Activated gamma-delta T cell (primary cell): ENCODE measurements at regions not wholly inside any gene's neighbourhood (a gene's known extent, or its start where the extent isn't known, plus 50 kb on each side); places are given as distances from the start of the nearest gene placed in this dataset.
"Not testable (repeated sequence)": the region's sequence is repeated elsewhere in the genome, so short reads cannot be mapped to it uniquely, and the experiment has no call there.

Experiments used
- DNase-seq: peaks from one replicate; lab custom pipeline; 2025; lab: John Stamatoyannopoulos, UW

DNA sequence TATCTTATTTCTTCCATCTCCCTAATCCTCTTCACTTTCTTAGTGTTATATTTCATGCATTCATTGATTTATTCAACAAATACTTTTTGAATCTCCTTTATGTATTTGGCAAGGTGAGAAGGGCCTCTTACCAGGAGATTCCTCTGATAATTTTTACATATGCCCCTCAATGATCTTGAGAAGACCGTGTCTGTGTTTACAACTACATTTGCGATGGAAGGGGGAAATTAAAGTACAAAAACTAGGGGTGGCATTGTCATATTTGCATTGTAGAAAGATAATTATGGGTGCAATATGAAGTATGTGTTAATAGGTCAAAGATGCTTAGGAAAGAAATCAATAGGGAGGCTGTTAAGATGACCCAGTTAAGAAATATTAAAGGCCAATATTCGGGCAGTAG lies 1108.4 kb upstream of the MIR17HG start:
- no peak for DNase-seq

- DNase-seq: no peak
These were observed 1101.5 kb upstream of the MIR17HG start for GRCh38 chr13:90246005-90246404.

DNA sequence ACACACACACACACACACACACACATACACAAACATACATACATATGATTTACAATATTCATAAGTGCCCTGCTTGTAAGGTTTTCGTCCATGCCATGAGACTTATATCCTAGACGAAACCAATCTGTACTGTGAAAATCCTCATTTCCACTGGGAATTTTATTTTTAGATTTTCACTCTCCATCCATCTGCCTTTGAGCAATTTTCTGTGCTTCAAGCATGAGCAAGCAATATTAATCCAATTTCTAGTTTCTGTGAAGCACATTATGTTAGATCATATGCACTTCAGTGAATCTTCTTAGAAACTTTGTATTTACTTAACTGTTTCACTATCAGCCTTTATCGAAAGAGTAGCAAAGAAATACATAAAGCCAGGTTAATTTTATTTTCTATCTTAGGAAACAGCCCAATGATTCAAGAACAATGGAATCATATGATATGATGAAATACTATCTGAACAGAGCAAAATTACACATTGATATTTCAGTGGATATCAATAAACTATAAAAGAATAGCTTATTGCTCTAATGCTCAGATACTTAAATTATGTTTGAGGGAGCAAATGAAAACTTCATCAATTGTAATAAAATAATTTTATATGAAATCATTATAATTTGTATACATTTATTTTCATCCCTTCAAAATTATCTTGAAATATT lies 1100.7 kb upstream of the MIR17HG start:
- no peak for DNase-seq

DNA sequence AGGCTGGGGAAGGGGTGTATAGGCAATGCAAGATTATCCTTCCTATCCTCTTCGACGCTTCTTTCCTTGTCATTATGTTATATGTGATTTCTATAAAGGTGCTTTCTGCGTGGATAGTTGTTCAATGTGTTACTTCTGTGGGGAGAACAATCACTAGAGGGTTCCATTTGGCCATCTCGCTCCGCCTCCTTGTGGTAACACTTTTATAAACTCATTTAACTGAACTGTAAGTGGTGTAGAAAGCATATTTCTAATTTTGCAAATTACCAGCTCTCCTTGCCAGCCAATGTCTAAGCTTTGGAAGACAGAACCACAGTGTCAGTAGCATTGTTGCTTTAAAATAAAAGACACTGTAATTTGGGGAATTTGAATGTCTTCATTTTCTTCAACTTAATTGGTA lies 1093.7 kb upstream of the MIR17HG start:
- DNase-seq: no peak

DNA sequence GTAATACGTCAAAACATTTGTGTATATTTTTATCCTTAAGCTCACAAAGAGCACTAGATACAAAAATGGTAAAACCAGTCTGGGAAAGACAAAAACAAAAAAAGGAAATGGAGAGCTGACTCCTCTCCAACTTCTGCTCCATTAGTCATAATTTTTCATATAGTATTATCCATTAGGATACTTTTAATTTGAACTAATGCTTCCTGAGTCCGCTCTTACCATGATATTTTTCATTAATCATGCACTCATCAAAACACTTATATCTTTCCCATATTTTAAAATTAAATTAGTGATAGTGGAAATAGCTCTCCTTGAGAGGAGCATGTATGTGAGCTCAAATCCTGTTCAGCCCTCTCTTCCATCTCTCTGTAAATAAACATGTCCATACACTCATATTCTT lies 1093.0 kb upstream of the MIR17HG start:
- DNase-seq: no peak

DNA sequence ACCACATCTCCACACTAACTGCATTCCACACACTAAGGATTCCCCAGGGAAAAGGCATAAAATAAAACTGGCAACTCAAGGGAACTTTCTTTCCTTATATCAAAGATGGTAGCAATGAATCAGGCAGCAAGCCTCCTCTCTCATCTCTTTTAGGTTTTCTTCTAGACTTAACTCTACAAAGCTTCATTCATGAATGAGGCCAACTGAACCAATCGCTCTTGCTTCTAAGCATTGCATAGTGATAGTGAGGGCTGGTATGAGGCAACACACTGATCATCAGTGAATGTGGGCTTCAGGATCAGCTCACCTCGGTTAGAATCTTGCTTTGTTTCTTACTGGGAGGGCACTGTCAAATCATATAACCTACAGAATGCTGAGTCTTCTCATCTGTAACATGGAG lies 1090.7 kb upstream of the MIR17HG start:
- DNase-seq: no peak

- no peak for DNase-seq
These were observed 1089.4 kb upstream of the MIR17HG start for GRCh38 chr13:90258129-90258528.

DNA sequence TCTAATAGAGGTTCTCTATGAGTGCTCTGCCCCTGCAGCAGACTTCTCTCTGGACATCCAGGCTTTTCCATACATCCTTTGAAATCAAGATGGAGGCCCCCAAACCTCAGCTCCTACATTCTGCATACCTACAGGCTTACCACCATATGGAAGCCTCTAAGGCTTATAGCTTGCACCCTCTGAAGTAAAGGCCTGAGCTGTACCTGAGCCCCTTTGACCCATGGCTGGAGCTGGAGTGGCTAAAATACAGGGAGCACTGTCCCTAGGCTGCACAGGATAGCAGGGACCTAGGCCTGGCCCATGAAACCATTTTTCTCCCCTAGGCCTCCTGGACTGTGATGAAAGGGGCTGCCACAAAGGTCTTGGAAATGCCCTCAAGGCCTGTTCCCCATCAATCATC lies 1086.1 kb upstream of the MIR17HG start:
- no peak for DNase-seq

DNA sequence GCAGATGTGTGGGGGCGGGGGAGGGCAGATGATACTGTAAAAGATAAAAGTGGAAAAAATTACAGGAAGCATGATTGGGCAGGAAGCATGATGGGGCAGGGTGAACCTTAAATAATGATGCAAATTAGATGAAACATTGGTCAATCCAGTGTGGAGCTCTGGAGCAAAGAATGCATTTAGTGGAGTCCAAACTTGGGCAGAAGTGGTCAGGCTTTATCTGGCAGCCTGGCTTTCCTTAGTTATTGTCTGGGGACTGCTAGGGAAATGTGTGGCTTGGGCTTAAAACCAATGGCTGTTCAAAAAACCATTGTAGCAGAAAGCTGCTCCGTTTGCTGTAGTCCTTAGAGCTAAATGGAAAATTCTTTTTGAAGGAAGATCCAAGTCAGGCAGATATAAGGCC lies 1077.3 kb upstream of the MIR17HG start:
- no peak for DNase-seq

DNA sequence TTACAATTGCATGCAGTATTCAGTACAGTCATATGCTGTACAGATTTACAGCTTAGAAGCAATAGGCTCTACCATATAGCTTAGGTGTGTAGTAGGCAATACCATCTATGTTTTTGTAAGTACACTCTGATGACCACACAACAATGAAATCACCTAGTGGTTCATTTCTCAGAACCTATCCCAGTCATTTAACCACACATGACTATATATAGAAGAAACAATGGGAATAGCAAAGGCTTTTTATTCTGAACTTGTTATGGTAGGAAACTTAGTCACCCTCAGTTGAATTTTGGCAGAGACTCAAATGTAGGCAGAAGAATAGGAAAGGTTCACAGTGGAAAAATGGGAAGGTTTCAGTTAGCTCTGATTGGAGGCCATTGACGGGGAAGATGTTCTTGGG lies 1075.1 kb upstream of the MIR17HG start:
- DNase-seq: no peak

DNA sequence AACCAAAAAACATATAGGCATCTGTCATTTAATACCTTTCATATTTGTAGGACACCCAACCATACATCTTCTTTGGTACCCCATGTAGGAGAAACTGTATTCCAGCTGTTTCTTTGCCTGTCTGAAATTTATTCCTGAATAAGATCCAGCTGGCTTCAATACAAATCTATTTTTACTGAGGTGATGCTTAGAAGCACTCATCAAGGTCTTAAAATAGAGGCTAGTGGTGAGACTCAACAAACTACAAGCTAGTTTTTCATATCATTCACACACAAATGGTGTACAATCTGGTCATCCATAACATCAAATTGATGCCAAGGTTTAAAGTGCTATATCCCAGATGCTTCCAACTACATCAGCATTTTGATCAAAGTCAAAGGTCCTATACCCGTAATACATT lies 1071.3 kb upstream of the MIR17HG start:
- DNase-seq: no peak

DNA sequence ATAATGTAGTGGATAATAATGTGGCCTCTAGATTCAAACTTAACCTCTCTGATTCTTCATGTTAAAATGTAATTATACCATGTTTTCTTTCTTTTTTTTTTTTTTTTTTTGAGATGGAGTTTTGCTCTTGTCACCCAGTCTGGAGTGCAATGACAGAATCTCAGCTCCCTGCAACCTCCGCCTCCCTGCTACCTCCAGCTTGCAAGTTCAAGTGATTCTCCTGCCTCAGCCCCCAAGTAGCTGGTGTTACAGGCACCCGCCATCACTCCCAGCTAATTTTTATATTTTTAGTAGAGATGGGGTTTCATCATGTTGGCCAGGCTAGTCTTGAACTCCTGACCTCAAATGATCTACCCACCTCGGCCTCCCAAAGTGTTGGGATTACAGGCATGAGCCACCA lies 1069.3 kb upstream of the MIR17HG start:
- not testable (repeated sequence) for DNase-seq

DNA sequence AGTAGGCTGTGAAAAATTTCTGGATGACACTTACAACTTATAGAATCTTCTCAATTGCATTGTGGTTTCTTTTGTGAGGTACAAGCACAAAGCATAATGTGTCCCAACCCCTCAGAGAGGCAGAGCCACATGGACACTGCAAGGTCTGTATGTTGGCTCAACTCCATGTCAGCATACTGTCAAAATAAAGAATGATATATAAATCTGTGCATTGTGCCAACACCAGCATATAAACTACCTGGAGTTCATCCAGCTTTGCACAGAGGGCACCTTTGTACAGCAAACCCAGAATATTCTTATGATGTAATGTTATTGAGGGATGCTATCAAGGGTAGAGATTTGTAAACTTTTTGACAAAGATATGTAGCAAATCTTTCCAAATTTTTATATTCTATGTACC lies 1065.8 kb upstream of the MIR17HG start:
- DNase-seq: no peak

DNA sequence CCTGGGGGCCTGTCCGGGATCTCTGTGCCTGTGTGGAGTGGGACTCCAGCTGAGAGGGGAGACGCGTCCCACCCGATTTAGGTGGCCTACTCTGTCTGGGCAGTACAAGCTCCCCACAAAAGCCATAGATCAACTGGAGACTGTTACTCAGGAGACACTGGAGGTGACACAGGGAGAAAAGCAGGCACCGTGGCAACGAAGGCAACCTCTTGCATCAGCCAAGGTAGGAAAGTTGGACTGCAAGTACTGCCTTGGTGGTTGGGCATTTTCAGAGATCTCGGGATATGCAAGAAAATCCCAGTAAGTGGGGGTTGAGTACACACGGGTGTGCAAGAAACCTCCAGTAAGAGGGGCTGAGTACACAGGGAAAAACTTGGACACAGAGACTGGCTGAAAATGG lies 1060.0 kb upstream of the MIR17HG start:
- DNase-seq: no peak

- DNase-seq: no peak
These were observed 1053.6 kb upstream of the MIR17HG start for GRCh38 chr13:90293793-90294361.

DNA sequence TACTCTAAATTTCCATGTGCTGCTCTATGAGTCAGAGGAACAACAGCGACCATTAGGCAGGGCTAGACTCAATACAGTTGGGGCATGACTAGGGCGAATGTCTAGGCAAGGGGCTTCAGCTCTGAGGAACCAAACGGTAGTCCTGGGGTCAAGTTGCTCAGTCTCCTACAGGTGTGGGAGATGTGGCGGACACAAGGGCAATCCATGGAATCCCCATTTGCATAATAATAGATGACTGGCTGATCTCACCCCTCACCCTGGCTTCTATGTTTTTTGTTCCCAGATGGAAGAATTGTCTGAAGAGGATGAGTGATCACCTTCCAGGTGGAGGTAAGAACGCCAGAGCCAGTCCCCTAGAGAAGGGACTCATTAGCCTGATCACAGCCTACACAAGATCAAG lies 1048.2 kb upstream of the MIR17HG start:
- DNase-seq: no peak

DNA sequence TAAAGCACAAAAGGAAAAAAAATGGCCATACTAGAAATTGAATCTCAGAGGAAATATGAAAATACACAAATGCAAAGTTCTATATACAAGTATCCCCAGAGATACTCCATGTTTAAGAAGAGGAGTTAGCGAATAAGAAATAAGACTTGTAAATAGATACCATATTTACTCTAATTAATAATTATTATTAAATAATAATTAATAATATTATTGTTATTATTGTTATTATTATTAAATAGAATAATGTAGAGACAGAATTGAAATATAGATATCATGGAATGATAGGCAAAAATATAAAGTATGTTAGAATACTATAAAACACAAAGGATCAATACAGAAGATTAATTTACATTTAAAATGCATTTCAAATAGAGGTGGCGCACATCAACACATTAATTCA lies 1047.5 kb upstream of the MIR17HG start:
- no peak for DNase-seq

DNA sequence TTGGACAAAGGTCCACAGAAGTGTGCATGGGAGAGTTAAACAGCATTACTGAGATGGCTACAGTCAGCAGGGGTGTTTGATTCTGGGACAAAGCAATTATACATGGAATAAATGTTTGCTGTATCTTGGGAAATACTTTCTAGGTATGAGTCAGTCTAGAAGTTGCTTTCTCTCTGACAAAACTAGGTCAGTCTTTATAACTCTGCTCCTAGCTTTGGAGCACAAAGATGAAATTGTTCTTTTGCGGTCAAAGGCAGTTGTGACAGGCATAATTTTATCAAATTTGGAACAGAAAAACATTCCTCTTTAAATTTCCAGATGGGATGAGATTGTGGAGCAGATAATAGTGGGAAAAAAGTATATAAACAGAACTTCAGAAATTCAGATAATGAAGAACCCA lies 1045.4 kb upstream of the MIR17HG start:
- no peak for DNase-seq

DNA sequence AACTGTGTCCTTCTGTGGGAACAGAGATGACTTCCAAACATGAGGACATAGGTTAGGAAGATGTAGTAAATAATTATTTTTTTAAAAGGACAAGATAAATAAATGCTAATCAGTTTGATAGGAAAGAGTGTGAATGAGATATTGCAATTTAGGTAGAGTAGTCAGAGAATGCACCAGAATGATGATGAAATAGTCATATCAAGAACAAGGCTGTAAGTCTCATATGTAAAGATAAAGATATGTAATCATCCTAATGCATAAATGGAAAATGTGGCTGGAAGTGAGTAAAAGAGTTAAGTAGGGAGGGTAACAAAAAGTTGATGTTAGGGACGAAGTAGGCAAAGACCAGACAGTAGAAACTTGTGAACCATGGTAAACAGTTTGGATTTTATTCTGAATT lies 1041.7 kb upstream of the MIR17HG start:
- DNase-seq: no peak

- DNase-seq: no peak
These were observed 1040.4 kb upstream of the MIR17HG start for GRCh38 chr13:90307136-90307535.

DNA sequence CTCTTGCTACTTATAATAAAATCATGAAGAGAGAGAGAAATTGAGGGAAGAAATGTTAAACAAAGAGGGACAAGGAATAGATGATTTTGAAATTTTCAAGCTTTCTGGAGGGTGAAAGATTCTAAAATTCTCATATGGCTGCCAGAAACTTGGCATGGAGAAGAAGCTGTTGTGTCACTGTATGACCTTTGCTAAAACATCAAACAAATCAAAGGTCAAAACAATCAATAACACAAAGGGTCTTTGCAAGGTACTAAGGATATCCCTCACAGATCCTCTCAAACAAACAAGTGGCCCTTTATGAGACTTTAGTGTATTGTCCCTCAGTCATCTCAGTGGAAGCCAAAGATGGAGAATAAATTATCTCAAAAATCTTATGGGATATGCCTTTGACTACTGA lies 1039.2 kb upstream of the MIR17HG start:
- no peak for DNase-seq

DNA sequence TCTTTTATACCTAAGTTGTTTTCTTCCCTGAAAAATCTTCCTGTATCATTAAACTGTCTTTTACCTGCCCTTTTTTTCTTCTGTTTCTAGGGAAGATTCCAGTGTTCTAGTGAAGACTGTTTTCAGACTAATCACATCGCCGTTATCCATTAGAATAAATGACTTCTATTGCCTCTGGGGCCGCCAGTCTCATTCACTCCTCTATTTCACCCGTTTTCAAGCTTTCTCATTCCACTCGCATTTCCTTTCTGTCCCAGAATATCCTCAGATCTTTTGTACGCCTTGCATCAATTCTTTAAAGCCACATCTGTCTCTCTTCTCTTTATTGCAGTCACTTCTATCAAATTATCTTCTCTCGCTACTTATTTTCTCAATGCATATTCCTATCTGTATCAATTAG lies 1035.6 kb upstream of the MIR17HG start:
- DNase-seq: no peak

- no peak for DNase-seq
These were observed 1032.4 kb upstream of the MIR17HG start for GRCh38 chr13:90315061-90315460.

DNA sequence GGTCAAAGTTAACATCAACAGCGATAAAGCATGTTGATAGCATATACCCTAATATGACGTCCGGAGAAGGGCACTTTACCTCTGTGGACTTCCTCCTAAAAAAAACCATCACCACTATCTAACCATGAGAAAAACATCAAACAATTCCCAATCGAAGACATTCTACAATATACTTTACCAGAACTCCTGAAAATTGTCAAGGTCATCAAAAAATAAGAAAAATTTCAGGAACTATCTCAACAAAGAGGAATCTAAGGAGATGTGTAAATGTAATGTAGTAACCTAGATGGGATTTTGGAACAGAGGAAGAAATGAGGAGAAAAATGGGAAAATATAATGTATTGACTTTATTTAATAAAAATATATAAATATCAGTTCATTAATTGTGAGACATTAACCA lies 1026.8 kb upstream of the MIR17HG start:
- DNase-seq: no peak
